GM23248 (cell line): ENCODE measurements at regions not wholly inside any gene's neighbourhood (a gene's known extent, or its start where the extent isn't known, plus 50 kb on each side); places are given as distances from the start of the nearest gene placed in this dataset.

Source experiments
- EZH2 ChIP-seq: fragments of 200-600 bp; sonication (generic); IDR thresholded peaks from 2 replicates; pipeline ENCODE4 v1.6.1; 2018; ENCODE audit warnings: antibody characterized with exemption, mild to moderate bottlenecking; ENCODE audit not compliant: insufficient read depth, poor library complexity, severe bottlenecking
- EZH2phosphoT487 ChIP-seq: fragments of 200-600 bp; sonication (generic); IDR thresholded peaks from 2 replicates; pipeline ENCODE4 v1.6.1; 2018; ENCODE audit warnings: antibody characterized with exemption, moderate library complexity, mild to moderate bottlenecking, low read depth; ENCODE audit not compliant: insufficient read depth

DNA sequence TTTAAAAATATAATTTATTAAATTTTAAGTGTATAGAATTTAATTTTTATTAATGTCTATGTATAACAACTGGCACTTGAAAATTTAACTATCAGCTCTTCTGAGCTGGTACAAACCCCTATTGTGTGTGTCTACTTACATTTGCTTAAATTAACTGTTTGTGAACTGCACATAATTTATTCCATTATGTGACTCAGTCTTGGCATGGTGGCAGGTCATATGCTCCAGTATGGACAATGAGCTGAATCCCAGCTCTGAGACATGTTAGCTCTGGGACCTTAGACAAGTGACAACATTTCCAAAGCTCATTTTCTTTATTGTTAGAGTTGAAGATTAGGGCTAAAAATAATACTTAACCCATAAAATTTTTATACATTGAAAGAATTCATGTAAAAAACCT is 526.1 kb upstream of the MARCKS start:
- TF ChIP-seq EZH2 (no peak), EZH2phosphoT487 (no peak)
